Sigmoid colon (tissue), 6 donors: ENCODE measurements at regions not wholly inside any gene's neighbourhood (a gene's known extent, or its start where the extent isn't known, plus 50 kb on each side); places are given as distances from the start of the nearest gene placed in this dataset.
"Not testable (repeated sequence)": the region's sequence is repeated elsewhere in the genome, so short reads cannot be mapped to it uniquely, and the experiment has no call there.

Source experiments
- DNase-seq: peaks from one replicate; pipeline ENCODE4 v3.0.0-alpha.2; 2019
- H3K27ac ChIP-seq, 4 donors: fragments of 200-600 bp; sonication (generic); one replicate each; pipeline ENCODE4 v1.5.1; 2016 to 2019; ENCODE audit warnings: mild to moderate bottlenecking in 1 of 4
- H3K27me3 ChIP-seq, 3 donors: fragments of 200-600 bp; sonication (generic); one replicate each; pipeline ENCODE4 v1.5.1; 2019; ENCODE audit warnings: mild to moderate bottlenecking in 1 of 3
- H3K36me3 ChIP-seq, 4 donors: fragments of 200-600 bp; sonication (generic); one replicate each; pipeline ENCODE4 v1.5.1; 2016 to 2019
- H3K4me1 ChIP-seq, 4 donors: fragments of 200-600 bp; sonication (generic); one replicate each; pipeline ENCODE4 v1.5.1; 2017 to 2019
- H3K4me3 ChIP-seq, 4 donors: fragments of 200-600 bp; sonication (generic); one replicate each; pipeline ENCODE4 v1.5.1; 2017 to 2019; ENCODE audit warnings: mild to moderate bottlenecking in 2 of 4, moderate library complexity in 1 of 4
- H3K9me3 ChIP-seq, 4 donors: fragments of 200-600 bp in 3 of 4; sonication (generic) in 3 of 4; one replicate each; pipeline versions ENCODE4 v1.5.1 to v1.6.1; 2013 to 2019
- EP300 ChIP-seq, 4 donors: sonication (generic); formaldehyde crosslinking; IDR thresholded peaks; one replicate each; pipeline ENCODE4 v1.6.1; 2017; ENCODE audit warnings: antibody characterized with exemption in 4 of 4
- POLR2A ChIP-seq, 2 donors: fragments of 450-650 bp; IDR thresholded peaks; one replicate each; pipeline ENCODE4 v1.6.1; 2016; ENCODE audit warnings: antibody characterized with exemption in 2 of 2, mild to moderate bottlenecking in 2 of 2, moderate library complexity in 2 of 2
- POLR2AphosphoS5 ChIP-seq, 4 donors: sonication (generic); formaldehyde crosslinking; IDR thresholded peaks; one replicate each; pipeline ENCODE4 v1.6.1; 2017; ENCODE audit warnings: antibody characterized with exemption in 4 of 4
- WGBS, 2 donors: extraction: QIAGEN DNeasy Blood & Tissue Kit; methylation state at CpG; one replicate each; pipeline ENCODE4 v1.1.7; 2013; 5-methylcytosine and 5-hydroxymethylcytosine counted together
- intact Hi-C: fragments of 100-400 bp; cut with DNase I; formaldehyde crosslinking; loops from one replicate; pipeline ENCODE4 v1.15.1; 2023
- TF ChIP-seq, protein P1 (sequence below), 4 experiments: fragments of 450-650 bp in 3 of 4; fragments of 200-600 bp in 1 of 4; IDR thresholded peaks; one replicate each; pipeline ENCODE4 v1.5.1; 2016 to 2019; ENCODE audit warnings: antibody characterized with exemption in 4 of 4, mild to moderate bottlenecking in 3 of 4, moderate library complexity in 2 of 4
- donor health status: healthy with polysubstance abuse.
- donor health status: healthy.

GRCh38 chr1:204002614-204003013 lies 70.3 kb upstream of the SOX13 start:
- DNase-seq: no peak
- Histone ChIP-seq H3K27ac (no peak overlapping the region), H3K27me3 (no peaks in the 10 kb centered on the region), H3K9me3 (no peaks in the 10 kb centered on the region), H3K4me3 (no peak overlapping the region), H3K36me3 (no peaks in the 10 kb centered on the region), H3K4me1 (no peaks in the 10 kb centered on the region)
- intact Hi-C loops: no loop called here
- 60 to 76% methylated on average over 3 of the region's 3 CpGs for WGBS, 2 donors
- TF ChIP-seq EP300 (IDR thresholded peaks at IDR 0.05): no peak
- no peak for TF ChIP-seq POLR2AphosphoS5 (IDR thresholded peaks at IDR 0.05)
- TF ChIP-seq, protein P1, sequence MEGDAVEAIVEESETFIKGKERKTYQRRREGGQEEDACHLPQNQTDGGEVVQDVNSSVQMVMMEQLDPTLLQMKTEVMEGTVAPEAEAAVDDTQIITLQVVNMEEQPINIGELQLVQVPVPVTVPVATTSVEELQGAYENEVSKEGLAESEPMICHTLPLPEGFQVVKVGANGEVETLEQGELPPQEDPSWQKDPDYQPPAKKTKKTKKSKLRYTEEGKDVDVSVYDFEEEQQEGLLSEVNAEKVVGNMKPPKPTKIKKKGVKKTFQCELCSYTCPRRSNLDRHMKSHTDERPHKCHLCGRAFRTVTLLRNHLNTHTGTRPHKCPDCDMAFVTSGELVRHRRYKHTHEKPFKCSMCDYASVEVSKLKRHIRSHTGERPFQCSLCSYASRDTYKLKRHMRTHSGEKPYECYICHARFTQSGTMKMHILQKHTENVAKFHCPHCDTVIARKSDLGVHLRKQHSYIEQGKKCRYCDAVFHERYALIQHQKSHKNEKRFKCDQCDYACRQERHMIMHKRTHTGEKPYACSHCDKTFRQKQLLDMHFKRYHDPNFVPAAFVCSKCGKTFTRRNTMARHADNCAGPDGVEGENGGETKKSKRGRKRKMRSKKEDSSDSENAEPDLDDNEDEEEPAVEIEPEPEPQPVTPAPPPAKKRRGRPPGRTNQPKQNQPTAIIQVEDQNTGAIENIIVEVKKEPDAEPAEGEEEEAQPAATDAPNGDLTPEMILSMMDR (IDR thresholded peaks at IDR 0.05): no peak
- TF ChIP-seq POLR2A (IDR thresholded peaks at IDR 0.05): no peak

- H3K4me1 ChIP-seq: no peaks in the 10 kb centered on the region
- TF ChIP-seq EP300 (IDR thresholded peaks at IDR 0.05): no peak
- no peak for TF ChIP-seq POLR2AphosphoS5 (IDR thresholded peaks at IDR 0.05)
- TF ChIP-seq, protein P1 (IDR thresholded peaks at IDR 0.05): no peak
- no peak for TF ChIP-seq POLR2A (IDR thresholded peaks at IDR 0.05)
- no peak for DNase-seq
- no peaks in the 10 kb centered on the region for H3K27me3 ChIP-seq
- intact Hi-C loops: no loop called here
- no peaks in the 10 kb centered on the region for H3K36me3 ChIP-seq
- whole genome bisulfite sequencing, 2 donors: 25 to 69% methylated on average over 1 of the region's 1 CpG
- no peak overlapping the region for H3K27ac ChIP-seq
- no peak overlapping the region for H3K4me3 ChIP-seq
- no peaks in the 10 kb centered on the region for H3K9me3 ChIP-seq
These were observed 69.4 kb upstream of the SOX13 start for GRCh38 chr1:204003536-204003935.

GRCh38 chr1:204011426-204011825 lies 61.5 kb upstream of the SOX13 start:
- Histone ChIP-seq H3K4me3 (no peak overlapping the region), H3K27me3 (no peaks in the 10 kb centered on the region), H3K27ac (no peak overlapping the region), H3K9me3 (no peaks in the 10 kb centered on the region), H3K4me1 (no peaks in the 10 kb centered on the region), H3K36me3 (no peaks in the 10 kb centered on the region)
- WGBS, 2 donors: 89 to 91% methylated on average over 5 of the region's 5 CpGs
- no peak for DNase-seq
- intact Hi-C loops: no loop called here
- TF ChIP-seq EP300 (IDR thresholded peaks at IDR 0.05) (no peak), POLR2A (IDR thresholded peaks at IDR 0.05) (no peak), POLR2AphosphoS5 (IDR thresholded peaks at IDR 0.05) (no peak)
- TF ChIP-seq, protein P1 (IDR thresholded peaks at IDR 0.05): no peak

GRCh38 chr1:204013052-204013451 lies 59.9 kb upstream of the SOX13 start:
- Histone ChIP-seq H3K4me1 (no peaks in the 10 kb centered on the region), H3K27ac (no peak overlapping the region), H3K9me3 (no peaks in the 10 kb centered on the region), H3K36me3 (no peaks in the 10 kb centered on the region), H3K4me3 (no peak overlapping the region), H3K27me3 (no peaks in the 10 kb centered on the region)
- no peak for DNase-seq
- WGBS, 2 donors: 75 to 82% methylated on average over 8 of the region's 8 CpGs
- TF ChIP-seq POLR2A (IDR thresholded peaks at IDR 0.05): no peak
- no peak for TF ChIP-seq POLR2AphosphoS5 (IDR thresholded peaks at IDR 0.05)
- TF ChIP-seq, protein P1 (IDR thresholded peaks at IDR 0.05): no peak
- TF ChIP-seq EP300 (IDR thresholded peaks at IDR 0.05): no peak
- intact Hi-C loops: no loop called here

GRCh38 chr1:204014336-204014735 lies 58.6 kb upstream of the SOX13 start:
- WGBS, 2 donors: 95% methylated on average over 3 of the region's 3 CpGs
- intact Hi-C loops: no loop called here
- no peaks in the 10 kb centered on the region for H3K27me3 ChIP-seq
- no peak overlapping the region for H3K4me3 ChIP-seq
- no peak overlapping the region for H3K27ac ChIP-seq
- TF ChIP-seq POLR2AphosphoS5 (IDR thresholded peaks at IDR 0.05): no peak
- no peak for TF ChIP-seq EP300 (IDR thresholded peaks at IDR 0.05)
- no peak for TF ChIP-seq POLR2A (IDR thresholded peaks at IDR 0.05)
- TF ChIP-seq, protein P1 (IDR thresholded peaks at IDR 0.05): no peak
- DNase-seq: no peak
- H3K4me1 ChIP-seq: no peaks in the 10 kb centered on the region
- H3K9me3 ChIP-seq: no peaks in the 10 kb centered on the region
- H3K36me3 ChIP-seq: no peaks in the 10 kb centered on the region

DNA sequence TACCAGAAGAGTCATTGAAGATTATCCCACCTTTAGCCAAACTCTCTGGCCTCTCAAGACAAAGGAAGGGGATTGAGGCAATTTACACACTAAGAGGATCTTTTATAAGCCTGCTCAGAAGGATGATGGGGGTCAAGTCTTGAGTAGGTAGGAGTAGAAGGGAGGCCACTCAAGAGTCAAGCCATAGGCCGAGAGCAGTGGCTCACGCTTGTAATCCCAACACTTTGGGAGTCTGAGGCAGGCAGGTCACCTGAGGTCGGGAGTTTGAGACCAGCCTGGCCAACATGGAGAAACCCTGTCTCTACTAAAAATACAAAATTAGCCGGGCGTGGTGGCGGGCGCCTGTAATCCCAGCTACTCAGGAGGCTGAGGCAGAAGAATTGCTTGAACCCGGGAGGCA lies 58.0 kb upstream of the SOX13 start:
- H3K4me1 ChIP-seq: not testable (repeated sequence)

More for the DNA sequence above, 58.0 kb upstream of the SOX13 start:
- WGBS, 2 donors: 94 to 96% methylated on average over 8 of the region's 8 CpGs
- DNase-seq, H3K27me3 ChIP-seq, intact Hi-C loops, H3K9me3 ChIP-seq, H3K4me3 ChIP-seq, H3K27ac ChIP-seq, H3K36me3 ChIP-seq: not testable (repeated sequence)
